ENCODE measurements at regions not wholly inside any gene's neighbourhood (a gene's known extent, or its start where the extent isn't known, plus 50 kb on each side); places are given as distances from the start of the nearest gene placed in this dataset.

DNA sequence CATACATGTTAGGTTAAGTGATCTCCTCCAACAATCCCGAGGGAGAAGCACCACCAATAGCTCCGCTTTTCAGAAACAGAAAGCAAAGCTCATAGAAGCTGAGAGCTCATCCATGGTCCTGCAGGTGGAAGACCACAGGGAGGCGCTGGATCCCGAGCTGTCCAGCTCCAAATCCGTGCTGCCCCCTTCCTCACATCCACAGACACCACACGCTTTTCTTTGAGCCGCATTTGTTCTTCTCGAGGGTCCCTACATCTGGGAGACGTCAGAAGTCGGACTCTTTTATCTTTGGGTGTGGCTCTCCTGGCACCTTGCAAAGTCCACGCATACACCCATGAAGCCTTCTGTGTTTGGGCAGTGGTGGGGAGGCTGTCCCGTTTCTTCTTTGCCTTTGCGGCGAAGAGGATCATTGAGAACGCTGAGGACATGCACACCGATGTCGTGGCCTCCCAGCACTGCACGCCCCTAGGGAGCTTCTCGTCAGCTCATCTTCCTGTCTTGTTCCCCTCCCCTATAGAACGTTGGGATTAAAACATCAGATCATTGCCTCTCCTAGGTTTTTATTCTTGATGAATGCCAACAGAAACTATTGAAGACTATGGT lies 184.8 kb downstream of the TEX29 start:
- H3K4me1 ChIP-seq (ENCODE audit: insufficient read depth, low read length): no peaks in the 10 kb centered on the region
- no peak overlapping the region for H3K4me3 ChIP-seq (ENCODE audit: low read length)
- H3K9me3 ChIP-seq (ENCODE audit: low read depth, low read length): no peaks in the 10 kb centered on the region

DNA sequence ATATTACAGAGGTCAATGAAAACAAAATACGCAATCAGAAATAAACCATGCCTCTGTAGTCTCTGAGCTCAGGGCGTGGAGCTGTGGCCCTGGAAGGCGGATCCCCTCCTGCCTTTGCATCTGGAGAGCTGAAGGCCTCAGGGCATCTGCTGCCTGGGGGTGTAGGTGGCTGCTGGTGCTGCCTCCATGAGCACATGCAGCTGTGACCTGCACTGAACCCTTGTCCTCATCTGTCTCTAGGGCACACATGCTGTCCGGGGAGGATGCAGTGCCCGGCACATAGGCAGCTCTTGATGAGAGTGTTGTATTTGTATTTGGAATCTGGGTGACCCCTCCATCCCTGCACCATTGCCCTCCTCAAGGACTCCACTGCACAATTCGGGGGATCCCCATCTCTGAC lies 185.7 kb downstream of the TEX29 start:
- Histone ChIP-seq H3K9me3 (ENCODE audit: low read depth, low read length) (no peaks in the 10 kb centered on the region), H3K4me3 (ENCODE audit: low read length) (no peak overlapping the region), H3K4me1 (ENCODE audit: insufficient read depth, low read length) (no peaks in the 10 kb centered on the region), H3K27me3 (ENCODE audit: insufficient read depth, low read length) (no peaks in the 10 kb centered on the region)

More for the DNA sequence above, 184.8 kb downstream of the TEX29 start:
- no peaks in the 10 kb centered on the region for H3K27me3 ChIP-seq (ENCODE audit: insufficient read depth, low read length)

DNA sequence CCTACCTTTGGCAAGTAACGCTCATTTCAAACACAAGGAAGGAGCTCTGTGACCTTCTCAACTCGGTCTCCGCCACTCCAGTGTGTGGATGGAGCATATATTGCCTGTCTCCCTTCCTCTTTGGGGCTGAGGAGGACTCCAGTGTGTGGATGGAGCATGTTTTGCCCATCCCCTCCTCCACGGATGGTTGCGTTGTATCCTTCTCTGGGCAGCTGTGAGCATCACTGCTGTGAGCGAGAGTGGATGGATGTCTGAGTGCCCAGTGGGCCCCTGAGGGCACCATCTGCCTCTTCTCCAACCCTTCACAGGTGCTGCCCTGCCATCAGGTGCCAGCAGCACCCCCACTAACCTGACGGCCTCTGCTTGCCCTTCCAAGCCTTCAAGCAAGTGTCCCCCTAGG lies 186.2 kb downstream of the TEX29 start:
- Histone ChIP-seq H3K27me3 (ENCODE audit: insufficient read depth, low read length) (no peaks in the 10 kb centered on the region), H3K9me3 (ENCODE audit: low read depth, low read length) (no peaks in the 10 kb centered on the region), H3K4me1 (ENCODE audit: insufficient read depth, low read length) (no peaks in the 10 kb centered on the region), H3K4me3 (ENCODE audit: low read length) (no peak overlapping the region)

GRCh38 chr13:111508164-111508870 lies 187.9 kb downstream of the TEX29 start:
- Histone ChIP-seq H3K4me1 (ENCODE audit: insufficient read depth, low read length) (no peaks in the 10 kb centered on the region), H3K4me3 (ENCODE audit: low read length) (no peak overlapping the region), H3K9me3 (ENCODE audit: low read depth, low read length) (no peaks in the 10 kb centered on the region), H3K27me3 (ENCODE audit: insufficient read depth, low read length) (no peaks in the 10 kb centered on the region)

- H3K4me1 ChIP-seq (ENCODE audit: insufficient read depth, low read length): no peaks in the 10 kb centered on the region
- H3K9me3 ChIP-seq (ENCODE audit: low read depth, low read length): no peaks in the 10 kb centered on the region
- no peaks in the 10 kb centered on the region for H3K27me3 ChIP-seq (ENCODE audit: insufficient read depth, low read length)
- no peak overlapping the region for H3K4me3 ChIP-seq (ENCODE audit: low read length)
Measured at GRCh38 chr13:111508902-111509509, 188.6 kb downstream of the TEX29 start.

DNA sequence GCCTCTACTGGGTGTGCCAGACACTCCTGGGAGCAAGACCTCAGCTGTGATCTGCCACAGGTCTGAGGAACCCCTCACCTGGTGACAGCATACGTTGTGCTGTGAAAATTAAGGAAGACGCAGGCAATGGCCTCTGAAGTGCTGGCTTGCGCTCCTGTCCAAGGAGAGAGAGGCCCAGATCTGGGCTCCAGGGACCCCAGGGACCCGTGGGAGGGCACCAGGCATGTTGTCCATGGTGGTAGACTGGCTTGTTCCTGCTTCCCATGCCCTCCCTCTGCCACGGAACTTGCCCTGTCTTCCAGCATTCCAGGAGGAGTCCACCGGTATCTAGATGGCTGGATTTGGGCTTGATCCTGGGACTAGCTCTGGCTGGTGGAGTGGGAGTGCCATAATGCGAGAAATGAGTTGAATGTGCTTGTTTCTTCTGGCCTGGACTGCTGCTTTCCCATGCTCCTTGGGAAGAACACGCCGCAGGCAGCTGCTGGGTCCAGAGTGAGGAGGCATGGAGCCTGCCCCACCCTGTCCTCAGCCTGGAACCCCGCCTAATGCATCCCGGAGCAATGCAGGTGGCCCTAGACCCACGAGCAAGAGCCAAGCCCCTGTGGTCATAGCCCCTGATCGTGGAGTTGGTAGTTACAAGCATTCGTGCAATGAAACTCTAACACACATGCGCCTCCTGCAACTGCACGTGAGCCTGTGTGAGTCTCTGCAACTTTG lies 190.2 kb downstream of the TEX29 start:
- Histone ChIP-seq H3K9me3 (ENCODE audit: low read depth, low read length) (no peaks in the 10 kb centered on the region), H3K27me3 (ENCODE audit: insufficient read depth, low read length) (no peaks in the 10 kb centered on the region), H3K4me1 (ENCODE audit: insufficient read depth, low read length) (no peaks in the 10 kb centered on the region), H3K4me3 (ENCODE audit: low read length) (no peak overlapping the region)

DNA sequence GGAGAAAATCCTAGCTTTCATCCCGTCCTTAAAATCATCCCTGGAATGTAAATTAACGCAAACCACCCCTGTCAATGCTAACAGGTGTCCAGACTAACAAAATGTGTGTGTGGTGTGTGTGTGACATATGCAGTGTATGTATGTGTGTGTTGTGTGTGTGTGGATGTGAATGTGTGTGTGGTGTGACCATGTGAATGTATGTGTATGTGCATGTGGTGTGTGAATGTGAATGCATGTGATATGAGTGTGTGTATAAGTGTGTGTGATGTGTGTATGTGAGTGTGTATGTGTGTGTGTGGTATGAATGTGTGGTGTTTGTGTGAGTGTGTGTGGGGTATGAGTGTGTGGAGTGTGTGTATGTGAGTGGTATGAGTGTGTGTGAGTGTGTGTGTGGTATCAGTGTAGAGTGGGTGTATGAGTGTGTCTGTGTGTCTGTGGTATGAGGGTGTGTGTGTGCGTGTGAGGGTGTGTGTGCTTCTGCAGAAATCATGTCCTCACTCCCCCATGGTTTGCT lies 190.8 kb downstream of the TEX29 start:
- Histone ChIP-seq H3K4me3 (ENCODE audit: low read length) (no peak overlapping the region), H3K9me3 (ENCODE audit: low read depth, low read length) (no peaks in the 10 kb centered on the region)

DNA sequence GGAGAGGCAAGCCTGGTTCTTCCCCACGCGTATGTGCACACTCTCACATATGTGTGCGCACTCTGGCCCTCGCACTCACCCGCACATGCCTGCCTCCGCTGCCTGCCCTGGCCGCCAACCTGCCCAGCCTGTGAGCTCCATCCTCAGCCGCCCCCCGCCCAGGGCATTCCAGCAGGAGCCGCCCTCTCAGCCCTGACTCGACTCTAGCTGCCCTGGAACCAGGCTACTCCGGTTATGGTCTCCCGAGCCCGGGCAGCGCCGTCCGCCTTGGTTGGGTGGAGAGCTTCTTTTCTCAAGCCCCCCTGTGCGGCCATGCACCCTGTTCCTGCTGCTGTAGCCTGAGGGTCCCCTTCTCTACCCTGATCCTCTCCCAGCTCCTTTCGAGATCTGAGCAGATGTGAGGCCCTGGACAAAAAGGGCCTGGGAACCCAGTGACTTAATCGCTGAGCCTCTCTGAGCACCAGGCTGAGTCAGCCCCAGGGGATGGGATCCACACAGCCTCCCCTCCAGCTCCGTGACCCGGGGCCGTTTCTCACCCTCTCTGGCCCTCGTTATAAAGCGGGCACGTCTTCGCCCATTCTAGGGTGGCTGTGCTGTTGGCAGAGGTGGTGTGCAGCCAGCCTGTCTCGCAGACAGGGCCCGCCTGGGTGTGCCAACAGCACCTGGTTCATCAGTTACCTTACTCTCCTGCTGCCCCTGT lies 191.5 kb downstream of the TEX29 start:
- no peaks in the 10 kb centered on the region for H3K4me1 ChIP-seq (ENCODE audit: insufficient read depth, low read length)
- H3K9me3 ChIP-seq (ENCODE audit: low read depth, low read length): no peaks in the 10 kb centered on the region
- H3K4me3 ChIP-seq (ENCODE audit: low read length): no peak overlapping the region
- no peaks in the 10 kb centered on the region for H3K27me3 ChIP-seq (ENCODE audit: insufficient read depth, low read length)

More for the DNA sequence above, 190.8 kb downstream of the TEX29 start:
- H3K4me1 ChIP-seq (ENCODE audit: insufficient read depth, low read length): no peaks in the 10 kb centered on the region
- no peaks in the 10 kb centered on the region for H3K27me3 ChIP-seq (ENCODE audit: insufficient read depth, low read length)

GRCh38 chr13:111512707-111513106 lies 192.3 kb downstream of the TEX29 start:
- H3K4me1 ChIP-seq (ENCODE audit: insufficient read depth, low read length): no peaks in the 10 kb centered on the region
- no peaks in the 10 kb centered on the region for H3K9me3 ChIP-seq (ENCODE audit: low read depth, low read length)
- H3K4me3 ChIP-seq (ENCODE audit: low read length): no peak overlapping the region
- no peaks in the 10 kb centered on the region for H3K27me3 ChIP-seq (ENCODE audit: insufficient read depth, low read length)

DNA sequence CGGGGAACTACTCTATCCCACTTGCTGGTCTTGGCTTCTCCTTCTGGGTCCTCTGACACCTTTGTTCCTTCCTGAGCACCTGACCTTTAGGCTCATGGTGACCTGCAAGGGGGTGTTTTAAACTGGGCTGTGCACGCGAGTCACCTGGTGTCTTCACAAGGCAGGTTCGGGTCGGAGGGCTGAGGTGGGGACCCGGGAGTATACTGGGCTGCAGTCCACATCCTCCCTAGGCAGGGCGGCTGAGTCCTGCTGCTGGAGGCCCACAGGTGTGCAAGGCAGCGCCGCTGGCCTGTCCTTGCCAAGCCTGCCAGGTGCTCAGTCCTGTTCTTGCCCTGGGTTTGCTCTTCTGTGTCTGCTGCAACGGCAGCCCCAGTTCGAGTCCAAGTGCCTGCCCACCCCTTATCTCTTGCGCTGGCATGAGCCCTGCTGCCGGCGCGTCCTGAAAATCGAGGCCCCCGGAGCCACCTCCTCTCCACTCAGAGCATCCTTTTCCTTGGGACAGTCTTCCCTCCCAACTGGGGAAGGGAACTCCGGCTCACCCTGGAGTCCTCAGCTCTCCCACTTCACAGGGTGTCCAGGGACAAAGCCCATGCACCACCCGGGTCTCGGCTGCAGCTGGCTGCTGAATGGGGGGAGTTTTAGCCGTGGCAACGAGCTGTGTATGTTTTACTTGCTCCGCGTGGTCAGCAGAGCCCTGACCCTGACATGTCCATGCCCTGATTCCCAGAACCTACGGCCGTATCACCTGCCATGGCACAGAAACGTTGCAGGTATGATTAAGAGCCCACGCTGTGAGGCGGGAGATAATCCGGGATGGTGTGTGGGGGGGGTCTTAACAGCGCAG lies 193.5 kb downstream of the TEX29 start:
- no peak overlapping the region for H3K4me3 ChIP-seq (ENCODE audit: low read length)
- no peaks in the 10 kb centered on the region for H3K4me1 ChIP-seq (ENCODE audit: insufficient read depth, low read length)
- H3K27me3 ChIP-seq (ENCODE audit: insufficient read depth, low read length): no peaks in the 10 kb centered on the region
- no peaks in the 10 kb centered on the region for H3K9me3 ChIP-seq (ENCODE audit: low read depth, low read length)

- no peak overlapping the region for H3K4me3 ChIP-seq (ENCODE audit: low read length)
- no peaks in the 10 kb centered on the region for H3K4me1 ChIP-seq (ENCODE audit: insufficient read depth, low read length)
- no peaks in the 10 kb centered on the region for H3K9me3 ChIP-seq (ENCODE audit: low read depth, low read length)
- no peaks in the 10 kb centered on the region for H3K27me3 ChIP-seq (ENCODE audit: insufficient read depth, low read length)
Measured at GRCh38 chr13:111514610-111515306, 194.3 kb downstream of the TEX29 start.

GRCh38 chr13:111515307-111515617 lies 194.8 kb downstream of the TEX29 start:
- no peak overlapping the region for H3K4me3 ChIP-seq (ENCODE audit: low read length)

DNA sequence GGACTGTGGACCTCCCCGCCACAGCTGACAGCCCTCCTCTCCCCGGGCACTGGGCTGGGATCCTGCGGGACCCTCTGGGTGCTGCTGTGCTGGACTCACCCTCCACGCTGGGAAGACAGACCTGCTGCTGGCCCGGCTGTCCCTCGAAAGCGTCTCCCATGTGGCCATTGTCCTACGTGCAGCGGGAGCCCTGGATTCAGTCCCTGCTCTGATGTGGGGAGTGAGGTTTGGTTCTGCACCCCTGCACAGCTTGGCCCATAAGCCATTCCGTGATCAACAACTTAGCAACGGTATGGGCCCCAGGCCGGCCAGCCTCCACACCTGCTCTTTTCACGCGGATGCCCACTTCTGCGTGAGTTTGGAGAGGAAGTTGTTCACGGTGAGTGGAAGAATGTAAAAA lies 195.2 kb downstream of the TEX29 start:
- Histone ChIP-seq H3K4me1 (ENCODE audit: insufficient read depth, low read length) (no peaks in the 10 kb centered on the region), H3K27me3 (ENCODE audit: insufficient read depth, low read length) (no peaks in the 10 kb centered on the region), H3K9me3 (ENCODE audit: low read depth, low read length) (no peaks in the 10 kb centered on the region), H3K4me3 (ENCODE audit: low read length) (no peak overlapping the region)

More at GRCh38 chr13:111515307-111515617, 194.8 kb downstream of the TEX29 start:
- Histone ChIP-seq H3K4me1 (ENCODE audit: insufficient read depth, low read length) (no peaks in the 10 kb centered on the region), H3K9me3 (ENCODE audit: low read depth, low read length) (no peaks in the 10 kb centered on the region), H3K27me3 (ENCODE audit: insufficient read depth, low read length) (no peaks in the 10 kb centered on the region)

All from mononuclear cell (primary cell).